VCaP (cell line): ENCODE measurements at regions not wholly inside any gene's neighbourhood (a gene's known extent, or its start where the extent isn't known, plus 50 kb on each side); places are given as distances from the start of the nearest gene placed in this dataset.
A peak's percentile ranks its signal among the peaks of the same experiment; 100 is the strongest.

Source experiments
- H3K27ac ChIP-seq: fragments of 450-650 bp; 2 replicates; pipeline ENCODE4 v1.5.1; 2017
- CTCF ChIP-seq: fragments of 450-650 bp; conservative IDR thresholded peaks from 2 replicates; pipeline ENCODE4 v1.5.1; 2017; ENCODE audit warnings: mild to moderate bottlenecking, moderate library complexity

GRCh38 chr14:28677381-28677780 lies 89.2 kb upstream of the FOXG1 start:
- TF ChIP-seq CTCF: no peak
- no peak overlapping the region for H3K27ac ChIP-seq

GRCh38 chr14:28678887-28679286 lies 87.7 kb upstream of the FOXG1 start:
- no peak overlapping the region for H3K27ac ChIP-seq
- TF ChIP-seq CTCF: no peak

- H3K27ac ChIP-seq: no peak overlapping the region
- peak; percentile 73 for TF ChIP-seq CTCF
Measured at GRCh38 chr14:28681681-28682080, 84.9 kb upstream of the FOXG1 start.

GRCh38 chr14:28690029-28690692 lies 76.4 kb upstream of the FOXG1 start:
- no peak overlapping the region for H3K27ac ChIP-seq
- no peak for TF ChIP-seq CTCF

- peak overlapping the region; percentile 63 for H3K27ac ChIP-seq
- no peak for TF ChIP-seq CTCF
Measured at GRCh38 chr14:28695109-28695508, 71.5 kb upstream of the FOXG1 start.

GRCh38 chr14:28701733-28702132 lies 64.9 kb upstream of the FOXG1 start:
- no peak for TF ChIP-seq CTCF
- H3K27ac ChIP-seq: no peak overlapping the region

GRCh38 chr14:28703482-28703881 lies 63.1 kb upstream of the FOXG1 start:
- H3K27ac ChIP-seq: no peak overlapping the region
- TF ChIP-seq CTCF: no peak
